GM18867 (cell line): ENCODE measurements at regions not wholly inside any gene's neighbourhood (a gene's known extent, or its start where the extent isn't known, plus 50 kb on each side); places are given as distances from the start of the nearest gene placed in this dataset.

Experiments used
- ATAC-seq: cut with Tn5 transposase; IDR thresholded peaks from one replicate; pipeline ENCODE4 v1.9.1; 2021; ENCODE audit warnings: mild to moderate bottlenecking, moderate library complexity; ENCODE audit not compliant: unreplicated experiment

DNA sequence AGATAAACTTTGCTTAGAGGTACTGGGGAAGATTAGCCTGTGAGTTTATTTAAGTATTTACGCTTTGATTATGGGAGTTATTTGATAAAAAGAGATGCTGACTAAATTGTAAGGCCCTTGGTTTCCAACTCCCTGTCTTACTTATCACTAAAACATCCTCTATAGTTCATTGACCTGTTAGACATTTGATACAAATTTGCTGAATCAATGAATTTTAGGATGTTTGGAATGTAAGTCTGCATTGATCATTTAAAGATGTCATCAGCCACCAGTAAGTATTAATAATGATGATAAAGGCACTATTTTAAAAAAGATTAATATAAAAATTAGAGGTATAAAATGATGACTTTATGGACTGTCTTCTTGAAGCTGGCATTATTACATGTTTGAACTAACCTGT lies 340.6 kb downstream of the SPRY1 start:
- ATAC-seq, result no peak

DNA sequence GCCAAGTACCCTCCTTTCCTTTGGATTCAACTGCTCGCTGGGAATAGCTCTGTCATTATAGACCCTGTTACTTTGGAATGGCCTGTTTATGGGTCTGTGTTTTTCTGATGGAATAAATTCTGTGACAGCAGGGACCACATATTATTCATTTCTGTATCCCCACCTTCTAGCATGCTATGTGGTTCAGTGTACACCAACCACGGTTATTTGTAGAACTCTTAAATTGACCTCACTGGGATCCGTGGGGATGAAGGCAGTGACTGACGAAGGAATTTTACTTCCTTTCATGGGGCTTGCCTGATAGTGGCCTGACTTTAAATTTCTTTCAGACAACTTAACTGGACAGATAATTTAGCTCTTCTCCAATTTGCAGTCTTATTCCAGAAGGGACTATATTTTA lies 343.2 kb downstream of the SPRY1 start:
- ATAC-seq, result no peak

DNA sequence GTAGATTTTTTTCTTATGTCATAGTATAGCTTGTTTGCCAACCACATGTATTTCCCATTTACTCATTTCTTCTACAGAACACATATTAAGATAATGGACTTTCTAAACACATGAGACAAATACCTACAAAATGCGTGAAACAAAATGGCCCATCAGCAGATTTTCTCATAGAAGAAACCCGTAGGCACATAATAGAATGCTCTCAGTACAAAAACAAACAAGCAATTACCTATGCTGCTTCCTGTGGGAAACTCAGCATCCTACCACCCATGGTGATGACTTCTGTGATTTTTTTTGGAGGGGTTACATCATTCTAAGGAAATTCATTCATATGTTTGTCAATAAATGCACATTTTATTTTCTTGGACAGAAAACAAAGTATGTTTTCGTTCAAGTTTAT lies 343.6 kb downstream of the SPRY1 start:
- no peak for ATAC-seq

DNA sequence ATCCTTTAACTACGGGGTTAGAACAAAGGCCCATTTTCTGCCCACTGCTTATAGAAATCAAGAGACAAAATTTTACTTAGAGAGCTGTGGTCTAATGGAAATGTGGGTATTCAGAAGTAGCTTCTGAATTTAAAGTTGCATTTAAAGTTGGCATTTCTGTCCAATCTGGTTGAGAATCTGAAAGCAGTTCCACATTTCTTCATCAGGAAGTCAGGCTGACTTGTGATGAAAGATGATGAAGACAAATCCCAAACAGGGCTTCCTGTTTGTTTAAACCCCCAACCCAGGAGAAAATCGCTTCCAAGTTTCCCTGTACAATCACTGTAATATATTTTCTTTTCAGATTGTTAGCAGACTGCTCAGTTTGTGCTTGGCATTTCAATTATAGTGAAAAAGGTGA lies 345.3 kb downstream of the SPRY1 start:
- ATAC-seq, result no peak

DNA sequence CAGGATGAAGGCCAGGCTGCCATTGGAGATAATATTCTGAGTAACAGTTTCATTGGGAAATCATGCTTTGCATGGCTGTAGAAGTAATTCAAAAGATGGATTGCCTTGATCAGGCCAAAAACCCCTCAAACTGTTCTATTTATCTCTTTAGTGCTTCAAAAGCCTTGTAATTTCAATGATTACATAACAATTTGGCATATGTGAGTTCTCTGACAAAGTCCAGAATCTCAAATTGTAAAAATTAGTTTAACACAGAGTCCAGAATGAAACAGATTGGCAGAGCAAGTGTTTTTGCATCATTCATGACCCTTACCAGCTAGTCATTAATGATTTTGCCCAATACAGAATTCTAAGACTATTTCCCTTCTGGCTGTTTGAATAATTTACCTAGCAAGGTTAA lies 347.3 kb downstream of the SPRY1 start:
- no peak for ATAC-seq

DNA sequence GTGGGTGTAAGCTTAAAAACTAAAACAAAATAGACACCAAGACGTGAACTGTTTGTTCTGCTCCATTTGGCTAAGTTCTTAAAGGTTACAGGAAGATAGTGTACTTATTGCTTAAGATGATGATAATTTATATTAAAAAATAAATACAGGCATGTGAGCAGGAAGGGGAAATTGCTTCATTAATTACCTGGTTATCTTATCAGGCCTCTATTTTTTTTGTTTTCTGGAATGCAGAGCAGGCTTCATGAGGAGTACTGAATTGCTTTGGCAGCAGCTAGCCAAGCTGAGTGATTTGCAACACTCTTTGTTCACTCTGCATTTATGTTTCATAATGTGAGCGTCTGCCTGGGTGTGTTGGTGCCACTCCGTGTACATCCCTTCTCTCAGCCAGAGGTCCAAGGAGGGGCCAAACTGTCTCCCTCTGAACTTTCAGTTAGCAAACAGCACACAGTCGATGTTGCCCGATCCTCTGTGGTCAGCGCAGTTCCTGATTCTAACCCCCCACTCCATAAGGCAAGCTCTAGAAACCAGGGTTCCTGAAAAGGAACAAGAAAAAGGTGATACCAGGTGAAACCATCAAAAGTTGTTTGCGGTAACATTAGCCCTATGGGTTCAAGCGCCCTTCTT lies 348.2 kb downstream of the SPRY1 start:
- no peak for ATAC-seq

DNA sequence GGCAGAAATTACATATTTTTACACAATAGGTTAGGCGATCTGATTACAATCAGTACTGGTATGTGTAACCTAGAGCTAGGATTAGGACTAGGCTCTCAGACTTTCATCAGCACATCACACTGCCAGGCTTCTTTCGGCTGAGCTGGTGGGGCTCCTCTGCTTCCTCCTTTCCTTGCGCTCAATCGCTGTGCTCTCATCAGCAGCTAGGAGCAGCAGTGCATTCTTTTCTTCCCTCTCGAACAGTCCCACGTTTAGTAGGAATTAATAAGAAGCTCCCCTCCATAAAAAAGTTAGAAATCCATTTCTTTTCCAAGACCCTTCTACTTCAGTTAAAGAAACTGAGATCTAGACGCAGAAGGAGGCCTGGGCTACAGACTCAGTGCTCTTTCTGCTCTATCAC lies 350.4 kb downstream of the SPRY1 start:
- ATAC-seq, result no peak

DNA sequence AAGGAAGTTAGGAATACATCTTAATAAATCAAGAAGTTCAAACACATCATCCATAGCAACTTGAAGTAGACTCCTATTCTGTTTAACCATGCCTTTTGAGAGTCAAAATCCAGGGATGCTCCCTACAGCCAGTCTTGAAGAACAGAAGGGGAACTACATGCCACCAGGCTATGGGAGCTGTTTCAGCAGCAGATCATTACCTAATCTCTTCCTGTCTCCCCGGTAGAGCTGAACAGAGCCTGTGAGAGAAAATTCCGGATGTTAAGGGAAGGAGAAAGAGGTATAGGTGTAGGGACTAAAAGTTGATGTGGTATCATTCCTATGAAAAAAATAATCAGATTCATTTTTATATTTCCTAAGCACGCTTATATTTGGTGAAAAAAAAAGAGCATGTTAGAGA lies 352.2 kb downstream of the SPRY1 start:
- no peak for ATAC-seq

DNA sequence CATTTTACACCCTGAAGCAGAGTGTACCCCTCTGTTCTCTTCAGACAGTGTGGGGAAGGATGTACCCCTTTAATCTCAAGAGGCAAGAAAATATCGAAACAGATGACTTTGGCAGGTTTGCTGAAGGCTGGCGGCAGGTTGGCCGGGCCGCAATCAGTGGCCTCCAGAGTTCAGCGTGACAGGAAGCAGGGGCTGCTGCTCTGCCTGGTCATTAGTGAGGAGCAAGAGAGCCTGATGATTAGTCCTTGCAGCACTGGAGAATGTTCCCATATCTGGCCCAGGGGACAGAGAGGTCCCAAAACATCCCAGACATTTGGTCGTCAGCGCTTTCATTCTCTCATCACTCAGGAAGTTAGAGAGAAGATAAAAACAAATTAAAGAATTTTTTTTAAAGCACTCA lies 352.8 kb downstream of the SPRY1 start:
- no peak for ATAC-seq

DNA sequence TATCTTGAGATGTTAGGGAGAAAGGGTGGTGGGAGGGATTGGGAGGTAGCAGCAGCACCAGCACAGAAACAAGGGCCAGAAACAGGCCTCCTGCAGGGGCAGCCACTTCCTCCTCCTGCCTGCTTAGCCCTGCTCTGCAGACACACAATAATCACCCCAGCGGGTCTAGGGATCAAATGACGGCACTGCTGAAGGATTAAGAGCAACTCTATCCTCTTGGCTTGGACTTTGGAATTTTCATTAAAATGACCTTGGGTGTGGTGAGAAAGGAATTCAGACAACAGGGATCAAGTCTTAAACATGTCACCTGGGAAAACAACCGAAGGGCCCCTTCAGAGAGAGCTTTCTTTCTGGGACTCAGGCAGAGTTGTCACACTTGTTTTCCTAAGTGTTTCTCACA lies 353.4 kb downstream of the SPRY1 start:
- ATAC-seq, result no peak

DNA sequence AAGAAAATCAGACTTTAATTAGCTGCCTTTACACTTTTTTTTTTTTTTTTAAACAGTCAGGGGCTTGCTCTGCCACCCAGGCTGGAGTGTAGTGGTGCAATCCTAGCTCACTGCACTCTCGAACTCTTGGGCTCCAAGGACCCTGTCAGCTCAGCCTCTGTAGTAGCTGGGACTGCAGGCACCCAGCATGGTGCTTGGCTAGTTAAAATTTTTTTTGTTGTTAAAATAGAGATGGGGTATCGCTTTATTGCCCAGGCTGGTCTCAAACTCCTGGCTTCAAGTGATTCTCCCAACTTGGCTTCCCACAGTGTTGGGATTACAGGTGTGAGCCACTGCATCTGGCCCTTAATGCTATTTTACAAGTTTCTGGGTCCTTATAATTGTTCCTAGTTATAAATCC lies 359.1 kb downstream of the SPRY1 start:
- ATAC-seq, result no peak

DNA sequence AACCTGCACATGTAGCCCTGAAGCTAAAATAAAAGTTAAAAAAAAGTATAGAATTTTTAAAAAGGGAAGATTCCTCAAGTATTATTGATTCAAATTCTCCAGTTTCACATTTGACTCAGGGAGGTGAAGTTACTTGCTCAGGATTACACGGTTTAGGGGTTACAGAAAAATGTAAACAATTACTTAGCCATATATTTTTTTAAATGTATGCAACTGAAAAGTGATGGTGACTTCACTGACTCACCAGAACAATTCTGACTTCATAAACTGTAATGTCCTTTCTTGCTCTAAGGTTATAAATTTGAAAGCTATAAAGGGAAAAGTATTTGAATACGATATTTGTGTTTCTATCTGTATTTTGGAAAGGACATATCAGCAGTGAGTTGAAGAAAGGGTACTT lies 371.2 kb downstream of the SPRY1 start:
- ATAC-seq, result no peak

DNA sequence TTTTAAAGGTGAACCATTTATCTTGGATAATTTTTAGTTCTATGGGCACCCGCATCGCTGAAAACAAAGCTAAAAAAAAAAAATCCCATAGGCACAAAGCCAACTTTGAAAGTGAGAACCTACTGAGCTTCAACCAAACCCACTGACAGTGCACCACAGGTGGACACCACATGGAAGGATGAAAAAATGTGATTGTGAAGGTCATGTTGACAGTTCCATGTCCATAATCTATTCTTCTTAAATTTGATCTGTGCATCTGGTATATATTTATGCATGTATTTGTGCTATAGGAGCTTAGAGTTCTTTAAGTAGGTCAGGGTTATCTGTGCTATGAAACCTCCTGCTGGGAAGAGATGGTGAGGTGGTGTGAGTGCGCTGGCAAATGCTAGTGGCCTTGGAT lies 374.3 kb downstream of the SPRY1 start:
- no peak for ATAC-seq

DNA sequence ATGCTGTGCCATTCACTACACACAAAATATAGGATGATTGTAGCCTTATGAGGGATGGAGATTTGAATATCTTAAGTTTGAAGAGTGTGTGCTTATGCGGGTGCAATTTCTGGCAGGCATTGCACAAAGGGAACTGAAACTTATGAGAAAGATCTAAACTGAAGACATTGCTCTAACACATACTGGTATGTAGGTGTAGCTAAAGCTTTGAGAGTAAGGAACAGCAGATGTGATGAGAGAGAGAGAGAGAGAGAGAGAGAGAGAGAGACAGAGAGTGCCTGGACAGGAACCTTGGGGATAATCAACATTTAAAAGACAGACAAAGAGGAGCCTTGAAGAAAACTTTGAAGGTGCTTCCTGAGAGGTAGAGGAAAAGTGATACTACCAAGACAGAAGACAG lies 379.7 kb downstream of the SPRY1 start:
- peak; percentile 98 for ATAC-seq

DNA sequence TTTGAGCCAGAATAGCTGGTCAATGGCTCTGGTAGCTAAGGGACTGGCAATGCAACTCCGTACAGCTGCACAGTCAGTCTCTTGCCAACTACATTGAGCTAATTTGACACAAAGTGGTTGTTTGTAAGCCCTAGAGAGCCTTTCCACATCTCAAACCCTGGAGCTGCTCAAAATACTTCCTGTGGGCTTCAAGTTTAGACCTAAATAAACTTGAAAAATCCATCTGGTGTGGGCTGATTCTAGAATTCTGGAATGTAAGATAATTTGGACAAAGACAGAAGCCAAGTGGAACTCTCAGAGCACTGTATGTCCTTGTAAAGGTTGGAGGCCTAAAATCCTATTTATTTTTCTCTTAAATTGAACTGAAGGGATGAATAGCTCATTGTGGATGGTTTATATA lies 380.8 kb downstream of the SPRY1 start:
- ATAC-seq, result no peak

DNA sequence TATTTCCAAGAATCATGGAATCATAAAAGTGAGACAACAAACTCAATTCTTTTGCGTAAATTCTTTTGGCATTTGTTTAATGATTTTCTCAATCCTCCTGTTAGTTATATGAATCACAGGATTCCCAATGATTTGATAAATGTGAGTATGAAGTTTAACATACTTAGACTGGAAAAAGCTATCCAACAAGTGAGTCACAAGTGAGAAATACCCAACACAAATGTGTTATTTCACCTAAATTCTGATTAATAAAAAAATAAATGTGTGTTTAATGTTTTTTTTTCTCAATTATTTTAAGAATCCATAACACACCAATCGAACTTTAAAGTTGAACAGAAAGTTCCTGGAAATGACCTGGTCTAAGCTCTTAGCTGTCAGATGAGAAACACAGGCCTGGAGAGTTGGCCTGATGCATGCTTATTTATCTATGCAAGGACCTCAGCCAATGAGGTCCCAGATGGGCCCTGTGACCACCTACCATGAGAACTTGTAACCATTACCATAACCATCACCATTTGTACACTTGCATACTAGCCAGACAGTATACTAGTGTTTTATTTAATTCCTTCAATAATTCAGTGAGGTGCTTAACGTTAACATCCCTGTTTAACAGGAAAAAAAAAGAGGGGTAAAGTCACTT lies 386.7 kb downstream of the SPRY1 start:
- ATAC-seq, result no peak

DNA sequence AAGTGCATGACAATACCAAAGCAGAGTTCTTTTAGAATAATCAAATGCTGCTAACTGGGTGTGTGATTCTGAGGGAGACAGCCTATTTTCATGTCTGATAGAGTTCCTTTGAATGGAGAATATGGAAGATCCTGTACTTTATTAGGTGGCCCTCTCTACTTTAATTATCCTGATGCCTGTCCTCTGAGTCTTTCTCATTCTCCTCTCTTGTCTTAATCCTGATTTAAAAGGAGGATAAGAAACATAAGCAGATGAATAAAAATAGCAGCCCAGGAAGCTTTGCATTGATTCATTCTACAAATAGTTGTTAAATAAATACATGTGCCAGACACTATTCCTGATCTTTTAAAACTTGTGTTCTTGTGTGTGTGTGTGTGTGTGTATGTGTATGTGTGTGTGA lies 387.3 kb downstream of the SPRY1 start:
- ATAC-seq, result no peak

DNA sequence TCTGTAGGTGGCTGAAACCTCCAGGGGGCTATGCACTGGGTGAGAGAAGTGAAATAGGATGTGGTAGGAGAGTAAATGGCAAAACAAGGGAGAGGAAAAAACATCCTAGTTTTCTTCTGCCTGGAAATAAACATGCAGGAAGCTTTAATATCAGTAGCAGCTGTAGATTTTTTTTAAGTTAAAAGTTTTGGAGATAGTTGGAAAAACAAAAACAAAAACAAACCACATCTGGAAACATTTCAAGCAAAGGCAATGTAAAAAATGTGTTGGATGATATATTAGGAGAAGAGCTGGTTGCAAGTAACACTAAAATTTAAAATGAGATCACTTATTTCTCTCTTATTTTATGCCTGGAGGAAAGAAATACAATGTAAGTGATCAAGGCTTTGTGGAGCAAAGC lies 388.0 kb downstream of the SPRY1 start:
- no peak for ATAC-seq

DNA sequence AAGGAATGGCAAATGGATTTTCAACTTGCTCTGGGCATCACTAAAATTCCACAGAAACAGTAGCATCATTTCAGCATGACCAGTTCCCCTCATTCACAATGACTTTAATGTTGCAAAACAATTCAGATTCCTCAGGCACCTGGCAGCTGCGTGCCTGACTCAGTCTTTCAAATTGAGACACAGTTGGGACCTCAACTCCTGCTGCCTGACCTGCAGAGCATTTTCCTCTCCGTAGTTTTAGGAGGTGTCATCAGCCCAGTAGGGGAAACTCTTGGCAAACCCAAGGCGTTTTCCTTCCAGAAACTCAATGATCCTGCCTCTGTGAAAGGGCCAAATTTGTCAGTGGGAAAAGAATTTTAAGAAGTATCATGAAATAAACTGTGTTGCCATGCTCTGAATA lies 388.9 kb downstream of the SPRY1 start:
- ATAC-seq, result no peak

DNA sequence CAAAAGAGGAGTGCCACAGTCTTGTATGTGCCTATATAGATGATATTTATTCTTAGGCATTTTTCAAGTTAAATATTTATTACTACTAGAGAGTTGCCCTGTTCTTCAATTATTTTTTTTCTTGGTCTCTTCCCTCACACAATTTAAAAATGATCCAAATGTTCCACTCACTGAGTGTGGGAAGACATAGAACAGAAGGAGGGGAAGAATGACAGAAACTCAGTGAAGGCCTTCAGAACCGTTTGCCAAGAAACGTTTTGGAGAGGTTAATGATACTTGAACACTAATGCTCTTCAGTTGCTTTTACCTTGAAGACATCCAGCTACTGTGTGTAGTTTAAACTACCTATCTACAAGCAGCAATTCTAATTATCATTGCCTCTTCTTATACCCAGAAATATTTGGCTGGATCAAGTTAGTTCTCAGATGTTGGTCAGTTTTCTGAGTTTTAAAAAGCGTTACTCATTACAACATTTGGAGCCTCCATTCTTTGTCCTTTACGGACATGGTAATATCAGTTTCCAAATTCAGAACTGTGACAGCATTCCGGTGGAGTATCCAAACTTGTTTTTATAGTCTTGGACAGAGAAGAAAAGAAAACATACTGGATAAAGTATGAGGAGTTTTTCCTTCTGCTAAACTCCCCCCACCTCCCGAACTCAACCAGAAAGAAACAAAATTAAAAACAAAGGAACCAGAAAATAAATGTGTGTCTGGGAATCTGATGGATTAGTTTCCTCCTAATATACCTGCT lies 389.7 kb downstream of the SPRY1 start:
- ATAC-seq, result no peak

DNA sequence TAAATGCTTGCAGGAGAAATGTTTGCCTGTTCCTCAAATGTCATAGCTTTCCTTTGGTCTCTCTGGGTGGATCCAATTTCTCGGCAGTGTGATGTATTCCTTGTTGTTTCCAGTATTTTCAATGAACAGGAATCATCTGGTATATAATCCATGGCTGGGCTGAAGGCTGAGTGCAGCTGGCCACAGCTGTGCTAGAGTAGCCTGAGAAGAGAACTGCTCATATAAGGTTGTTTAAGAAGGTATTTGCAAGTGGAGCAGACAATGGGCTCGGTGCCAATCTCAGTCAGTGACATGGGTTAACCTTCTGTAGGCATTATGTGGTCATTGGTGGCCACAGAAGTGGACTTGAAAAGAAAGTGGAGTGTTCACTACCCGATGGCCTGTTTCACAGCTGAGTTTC lies 390.3 kb downstream of the SPRY1 start:
- ATAC-seq, result peak; percentile 60

DNA sequence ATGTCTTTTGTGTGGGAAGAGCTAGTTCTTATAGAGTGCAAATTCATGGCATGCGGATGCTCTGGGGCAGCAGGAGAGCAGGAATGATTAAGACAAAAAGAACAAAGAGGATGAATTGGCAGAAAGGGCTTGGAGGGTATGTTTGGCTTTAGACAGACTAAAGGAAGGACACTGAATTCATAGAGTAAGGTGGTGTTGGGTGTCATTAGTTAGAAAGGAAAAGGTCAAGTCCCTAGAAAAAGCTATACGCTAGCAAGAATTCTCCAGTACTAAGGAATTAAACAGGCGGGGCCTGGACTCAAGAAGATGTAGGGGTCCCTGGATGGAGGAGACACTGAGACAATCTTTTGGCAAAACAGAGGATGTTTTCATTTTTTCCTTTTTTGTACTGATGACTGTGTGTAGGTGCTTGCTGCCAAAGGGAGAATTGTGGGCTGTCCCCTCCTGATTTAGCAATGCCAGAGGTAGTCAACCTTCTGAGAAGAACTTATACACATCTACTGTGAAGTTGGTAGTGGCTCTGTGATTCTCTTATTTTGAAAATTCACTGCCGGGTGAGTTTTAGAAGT lies 391.0 kb downstream of the SPRY1 start:
- ATAC-seq, result no peak
